ENCODE measurements at regions not wholly inside any gene's neighbourhood (a gene's known extent, or its start where the extent isn't known, plus 50 kb on each side); places are given as distances from the start of the nearest gene placed in this dataset.
A peak's percentile ranks its signal among the peaks of the same experiment; 100 is the strongest.

GRCh38 chr10:42962902-42963231, 114.0 kb upstream of the RET start:
- H3K36me3 Mint-ChIP-seq = no peaks in the 10 kb centered on the region
- DNase-seq = no peak
- peaks cover 0 to 3% (median 0%) of the 10 kb centered on the region in 3 donors for H3K27me3 Mint-ChIP-seq (ENCODE audit: low read depth in 3 of 3)
- H3K79me2 ChIP-seq (ENCODE audit: insufficient read depth, low read length) = no peaks in the 10 kb centered on the region
- H3K9me3 ChIP-seq (replicated peaks in 1 of 2; ENCODE audit: control insufficient read depth in 1 of 2, insufficient read depth in 1 of 2, low read length in 2 of 2) = no peaks in the 10 kb centered on the region
- peak overlapping the region in 1 of 3 experiments; percentile 3 for H3K4me3 ChIP-seq (replicated peaks in 1 of 3; ENCODE audit: low read depth in 2 of 3, low read length in 3 of 3)
- peaks cover 42 to 49% of the 10 kb centered on the region in 2 donors for H3K4me1 ChIP-seq (ENCODE audit: control insufficient read depth in 1 of 2, insufficient read depth in 2 of 2, low read length in 2 of 2)
- H3K9me3 Mint-ChIP-seq = no peaks in the 10 kb centered on the region
- H2AFZ ChIP-seq (ENCODE audit: insufficient read depth, low read depth, low read length, poor library complexity, severe bottlenecking) = peak overlapping the region; percentile 52
- no peaks in the 10 kb centered on the region for H3K27me3 ChIP-seq (ENCODE audit: control insufficient read depth in 2 of 2, insufficient read depth in 2 of 2, low read length in 2 of 2)
- no peak overlapping the region for H3K27ac ChIP-seq (ENCODE audit: low read depth in 1 of 2, low read length in 2 of 2)
- H3K4me1 Mint-ChIP-seq = peaks cover 62% of the 10 kb centered on the region
- H3K4me3 Mint-ChIP-seq = peak overlapping the region; percentile 34 to 63
- 82% methylated on average over 3 of the region's 5 CpGs for WGBS (ENCODE audit: insufficient coverage)
- intact Hi-C loops (cut with micrococcal nuclease) = no loop called here
- peak overlapping the region; percentile 61 for H3K4me2 ChIP-seq (replicated peaks; ENCODE audit: extremely low read depth, low read length, poor library complexity, severe bottlenecking)
- no peak overlapping the region for H3K9ac ChIP-seq (ENCODE audit: insufficient read depth, low read length, poor library complexity, severe bottlenecking)
- H3K36me3 ChIP-seq (replicated peaks in 1 of 2; ENCODE audit: control insufficient read depth in 1 of 2, insufficient read depth in 2 of 2, low read length in 2 of 2) = no peaks in the 10 kb centered on the region
- peak overlapping the region in 3 of 7 donors; percentile 70 to 83 (median 83) for H3K27ac Mint-ChIP-seq
- no peaks in the 10 kb centered on the region for H4K20me1 ChIP-seq (ENCODE audit: insufficient read depth, low read length)
- TF ChIP-seq CTCF (IDR thresholded peaks at IDR 0.05) = no peak

- no peaks in the 10 kb centered on the region for H3K27me3 ChIP-seq (ENCODE audit: control insufficient read depth in 2 of 2, insufficient read depth in 2 of 2, low read length in 2 of 2)
- DNase-seq = peak; percentile 52 to 74 (median 68)
- H3K36me3 ChIP-seq (replicated peaks in 1 of 2; ENCODE audit: control insufficient read depth in 1 of 2, insufficient read depth in 2 of 2, low read length in 2 of 2) = no peaks in the 10 kb centered on the region
- no peak for TF ChIP-seq CTCF (IDR thresholded peaks at IDR 0.05)
- Mint-ChIP-seq H3K27me3 (ENCODE audit: low read depth in 3 of 3) (peaks cover 0 to 3% (median 0%) of the 10 kb centered on the region in 3 donors), H3K9me3 (no peaks in the 10 kb centered on the region), H3K36me3 (no peaks in the 10 kb centered on the region), H3K4me3 (peak overlapping the region; percentile 6 to 86), H3K4me1 (peaks cover 65% of the 10 kb centered on the region), H3K27ac (peak overlapping the region in 3 of 7 donors; percentile 63 to 83 (median 71))
- no peak overlapping the region for H3K27ac ChIP-seq (ENCODE audit: low read depth in 1 of 2, low read length in 2 of 2)
- H4K20me1 ChIP-seq (ENCODE audit: insufficient read depth, low read length) = no peaks in the 10 kb centered on the region
- peak overlapping the region in 1 of 3 experiments; percentile 18 for H3K4me3 ChIP-seq (replicated peaks in 1 of 3; ENCODE audit: low read depth in 2 of 3, low read length in 3 of 3)
- H3K4me2 ChIP-seq (replicated peaks; ENCODE audit: extremely low read depth, low read length, poor library complexity, severe bottlenecking) = peak overlapping the region; percentile 61
- no peaks in the 10 kb centered on the region for H3K79me2 ChIP-seq (ENCODE audit: insufficient read depth, low read length)
- no peak overlapping the region for H3K9ac ChIP-seq (ENCODE audit: insufficient read depth, low read length, poor library complexity, severe bottlenecking)
- intact Hi-C loops (cut with micrococcal nuclease) = no loop called here
- H3K9me3 ChIP-seq (replicated peaks in 1 of 2; ENCODE audit: control insufficient read depth in 1 of 2, insufficient read depth in 1 of 2, low read length in 2 of 2) = no peaks in the 10 kb centered on the region
- H2AFZ ChIP-seq (ENCODE audit: insufficient read depth, low read depth, low read length, poor library complexity, severe bottlenecking) = peak overlapping the region; percentile 15
- WGBS (ENCODE audit: insufficient coverage) = 0% methylated on average over 3 of the region's 7 CpGs
- peaks cover 42 to 49% of the 10 kb centered on the region in 2 donors for H3K4me1 ChIP-seq (ENCODE audit: control insufficient read depth in 1 of 2, insufficient read depth in 2 of 2, low read length in 2 of 2)
These were observed 113.6 kb upstream of the RET start for GRCh38 chr10:42963312-42963711.
